HCT116 (cell line): ENCODE measurements at regions not wholly inside any gene's neighbourhood (a gene's known extent, or its start where the extent isn't known, plus 50 kb on each side); places are given as distances from the start of the nearest gene placed in this dataset.

Source experiments
- CEBPB ChIP-seq: IDR thresholded peaks from 2 replicates; pipeline ENCODE4 v1.6.1; 2012; ENCODE audit warnings: low read depth
- EGR1 ChIP-seq: IDR thresholded peaks from 2 replicates; pipeline ENCODE4 v1.6.1; 2012; ENCODE audit warnings: low read depth
- ELF1 ChIP-seq: IDR thresholded peaks from 2 replicates; pipeline ENCODE4 v1.6.1; 2012; ENCODE audit warnings: low read depth, borderline replicate concordance
- JUND ChIP-seq: IDR thresholded peaks from 2 replicates; pipeline ENCODE4 v1.6.1; 2012
- MAX ChIP-seq: IDR thresholded peaks from 2 replicates; pipeline ENCODE4 v1.6.1; 2012
- POLR2A ChIP-seq: IDR thresholded peaks from 2 replicates; pipeline ENCODE4 v1.7.0; 2011; ENCODE audit warnings: borderline replicate concordance; ENCODE audit not compliant: insufficient read depth, insufficient read length; ENCODE audit errors: extremely low read depth
- POLR2AphosphoS5 ChIP-seq: IDR thresholded peaks from 2 replicates; pipeline ENCODE4 v1.6.1; 2011; ENCODE audit warnings: mild to moderate bottlenecking, low read depth, low read length, moderate library complexity
- RAD21 ChIP-seq: IDR thresholded peaks from 2 replicates; pipeline ENCODE4 v1.6.1; 2012; ENCODE audit warnings: low read depth, mild to moderate bottlenecking
- SIN3A ChIP-seq: IDR thresholded peaks from 2 replicates; pipeline ENCODE4 v1.6.1; 2012; ENCODE audit warnings: low read depth
- TCF7L2 ChIP-seq: IDR thresholded peaks from 2 replicates; pipeline ENCODE4 v1.7.0; 2011; ENCODE audit warnings: borderline replicate concordance, inconsistent platforms; ENCODE audit not compliant: insufficient read depth, insufficient read length; ENCODE audit errors: extremely low read depth
- YY1 ChIP-seq: IDR thresholded peaks from 2 replicates; pipeline ENCODE4 v1.6.1; 2011; ENCODE audit warnings: low read length, low read depth, moderate library complexity, mild to moderate bottlenecking; ENCODE audit not compliant: insufficient replicate concordance; ENCODE audit errors: extremely low read depth
- ZNF274 ChIP-seq: fragments of 200-500 bp; sonication (Bioruptor generic); IDR thresholded peaks from 2 replicates; pipeline ENCODE4 v1.6.1; 2014; ENCODE audit warnings: mild to moderate bottlenecking, low read depth, low read length, inconsistent platforms
- TF ChIP-seq, protein P1 (sequence below), 3 experiments: fragments of 200-600 bp in 1 of 3; sonication (generic) in 1 of 3; IDR thresholded peaks in 2 of 3; conservative IDR thresholded peaks in 1 of 3; 2 replicates each; pipeline ENCODE4 v1.5.1; 2012 to 2017; ENCODE audit warnings: low read depth in 2 of 3, low read length in 2 of 3, antibody characterized with exemption in 1 of 3, borderline replicate concordance in 1 of 3, control low read depth in 1 of 3, mild to moderate bottlenecking in 1 of 3, mixed read lengths in 1 of 3, mixed run types in 1 of 3, moderate library complexity in 1 of 3; ENCODE audit not compliant: insufficient read depth in 1 of 3

- TF ChIP-seq JUND: no peak
- no peak for TF ChIP-seq CEBPB
- TF ChIP-seq TCF7L2: no peak
- no peak for TF ChIP-seq POLR2AphosphoS5
- no peak for TF ChIP-seq POLR2A
- TF ChIP-seq ELF1: no peak
- no peak for TF ChIP-seq EGR1
- no peak for TF ChIP-seq MAX
- TF ChIP-seq, protein P1, sequence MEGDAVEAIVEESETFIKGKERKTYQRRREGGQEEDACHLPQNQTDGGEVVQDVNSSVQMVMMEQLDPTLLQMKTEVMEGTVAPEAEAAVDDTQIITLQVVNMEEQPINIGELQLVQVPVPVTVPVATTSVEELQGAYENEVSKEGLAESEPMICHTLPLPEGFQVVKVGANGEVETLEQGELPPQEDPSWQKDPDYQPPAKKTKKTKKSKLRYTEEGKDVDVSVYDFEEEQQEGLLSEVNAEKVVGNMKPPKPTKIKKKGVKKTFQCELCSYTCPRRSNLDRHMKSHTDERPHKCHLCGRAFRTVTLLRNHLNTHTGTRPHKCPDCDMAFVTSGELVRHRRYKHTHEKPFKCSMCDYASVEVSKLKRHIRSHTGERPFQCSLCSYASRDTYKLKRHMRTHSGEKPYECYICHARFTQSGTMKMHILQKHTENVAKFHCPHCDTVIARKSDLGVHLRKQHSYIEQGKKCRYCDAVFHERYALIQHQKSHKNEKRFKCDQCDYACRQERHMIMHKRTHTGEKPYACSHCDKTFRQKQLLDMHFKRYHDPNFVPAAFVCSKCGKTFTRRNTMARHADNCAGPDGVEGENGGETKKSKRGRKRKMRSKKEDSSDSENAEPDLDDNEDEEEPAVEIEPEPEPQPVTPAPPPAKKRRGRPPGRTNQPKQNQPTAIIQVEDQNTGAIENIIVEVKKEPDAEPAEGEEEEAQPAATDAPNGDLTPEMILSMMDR (IDR thresholded peaks at IDR 0.05 in 2 of 3, conservative IDR thresholded peaks at IDR 0.05 in 1 of 3; ENCODE audit: borderline replicate concordance in 1 of 3, insufficient read depth in 1 of 3, low read depth in 2 of 3, low read length in 2 of 3): no peak
- no peak for TF ChIP-seq YY1
- no peak for TF ChIP-seq ZNF274
- TF ChIP-seq SIN3A: no peak
- TF ChIP-seq RAD21: no peak
Observed at GRCh38 chr2:237268004-237268708, 145.8 kb downstream of the COL6A3 start.
